GM12872 (cell line): ENCODE measurements at regions not wholly inside any gene's neighbourhood (a gene's known extent, or its start where the extent isn't known, plus 50 kb on each side); places are given as distances from the start of the nearest gene placed in this dataset.

Source experiments
- TF ChIP-seq, protein P1 (sequence below): IDR thresholded peaks from 3 replicates; pipeline ENCODE4 v1.5.1; 2011; ENCODE audit warnings: low read depth, mild to moderate bottlenecking, low read length, moderate library complexity; ENCODE audit not compliant: insufficient read depth

DNA sequence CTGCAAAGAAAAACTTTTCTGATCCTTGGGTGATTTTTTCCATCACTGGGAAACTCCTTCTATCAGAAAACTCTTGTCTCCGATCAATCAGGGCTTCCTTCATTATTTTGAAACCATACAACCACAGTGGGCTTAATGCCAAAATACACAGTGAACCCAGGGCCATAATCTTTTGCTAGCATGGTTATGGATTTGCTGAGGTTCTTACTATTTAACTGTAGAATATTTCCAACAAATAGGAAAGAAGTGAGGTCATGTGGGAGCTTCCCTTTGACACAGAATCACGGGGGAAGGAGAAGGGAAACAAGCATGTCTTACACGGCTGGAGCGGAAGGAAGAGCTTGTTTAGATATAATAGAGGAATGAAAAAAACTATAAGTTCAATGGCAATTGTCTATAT lies 1241.7 kb downstream of the REEP3 start:
- TF ChIP-seq, protein P1, sequence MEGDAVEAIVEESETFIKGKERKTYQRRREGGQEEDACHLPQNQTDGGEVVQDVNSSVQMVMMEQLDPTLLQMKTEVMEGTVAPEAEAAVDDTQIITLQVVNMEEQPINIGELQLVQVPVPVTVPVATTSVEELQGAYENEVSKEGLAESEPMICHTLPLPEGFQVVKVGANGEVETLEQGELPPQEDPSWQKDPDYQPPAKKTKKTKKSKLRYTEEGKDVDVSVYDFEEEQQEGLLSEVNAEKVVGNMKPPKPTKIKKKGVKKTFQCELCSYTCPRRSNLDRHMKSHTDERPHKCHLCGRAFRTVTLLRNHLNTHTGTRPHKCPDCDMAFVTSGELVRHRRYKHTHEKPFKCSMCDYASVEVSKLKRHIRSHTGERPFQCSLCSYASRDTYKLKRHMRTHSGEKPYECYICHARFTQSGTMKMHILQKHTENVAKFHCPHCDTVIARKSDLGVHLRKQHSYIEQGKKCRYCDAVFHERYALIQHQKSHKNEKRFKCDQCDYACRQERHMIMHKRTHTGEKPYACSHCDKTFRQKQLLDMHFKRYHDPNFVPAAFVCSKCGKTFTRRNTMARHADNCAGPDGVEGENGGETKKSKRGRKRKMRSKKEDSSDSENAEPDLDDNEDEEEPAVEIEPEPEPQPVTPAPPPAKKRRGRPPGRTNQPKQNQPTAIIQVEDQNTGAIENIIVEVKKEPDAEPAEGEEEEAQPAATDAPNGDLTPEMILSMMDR: no peak

DNA sequence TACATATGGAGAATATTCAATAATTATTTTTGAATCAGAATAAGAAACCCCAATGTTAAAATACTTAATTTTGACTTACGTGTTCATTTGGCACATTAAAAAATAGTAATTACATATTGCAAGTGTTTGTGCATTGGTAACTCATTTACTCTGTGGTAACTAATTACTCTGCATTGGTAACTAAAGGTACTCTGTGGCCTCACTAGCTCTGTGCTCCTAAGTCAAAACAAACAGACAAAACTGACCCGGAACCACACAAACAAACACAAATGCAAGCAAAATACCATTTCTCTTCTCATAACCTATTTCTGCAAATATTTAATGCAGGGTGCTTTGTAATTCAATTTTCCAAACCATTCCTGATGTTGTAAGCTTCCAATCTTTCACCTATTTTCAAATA lies 1244.3 kb downstream of the REEP3 start:
- TF ChIP-seq, protein P1: no peak

DNA sequence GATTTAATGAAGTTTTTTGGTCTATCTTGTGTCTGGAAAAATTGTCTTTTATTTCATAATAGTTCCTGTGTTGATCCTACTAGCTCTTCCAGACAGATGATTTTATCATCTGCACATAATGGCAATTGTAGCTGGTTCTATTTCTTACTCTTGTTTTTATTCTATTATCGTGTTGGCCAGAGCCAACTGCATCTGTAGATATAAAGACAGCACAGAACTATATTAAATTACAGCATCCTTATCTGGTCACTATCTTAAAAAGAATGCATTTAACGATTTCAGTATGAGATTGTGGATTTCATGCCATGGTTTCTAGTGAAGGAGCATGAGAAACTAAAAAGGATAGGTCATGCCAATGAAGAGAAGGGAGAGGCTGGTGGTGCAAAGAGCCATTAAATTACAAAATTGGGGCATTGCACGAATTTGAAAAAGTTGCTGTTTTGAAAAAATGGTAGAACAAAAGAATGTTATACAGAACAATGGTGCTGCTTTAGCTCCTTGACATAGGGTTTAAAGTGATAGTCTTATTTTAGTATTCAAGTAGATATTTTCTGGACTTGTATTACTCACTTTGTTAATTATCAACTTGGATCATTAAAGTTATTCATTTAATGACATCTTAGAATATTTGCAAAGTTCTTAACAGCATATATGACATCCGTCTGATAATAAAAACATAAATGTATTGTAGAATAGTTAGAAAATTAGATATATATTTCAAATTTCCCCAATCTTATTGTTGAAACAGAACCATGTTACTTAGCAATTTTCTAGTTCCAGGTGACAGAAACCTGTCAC lies 1250.3 kb downstream of the REEP3 start:
- TF ChIP-seq, protein P1: no peak

DNA sequence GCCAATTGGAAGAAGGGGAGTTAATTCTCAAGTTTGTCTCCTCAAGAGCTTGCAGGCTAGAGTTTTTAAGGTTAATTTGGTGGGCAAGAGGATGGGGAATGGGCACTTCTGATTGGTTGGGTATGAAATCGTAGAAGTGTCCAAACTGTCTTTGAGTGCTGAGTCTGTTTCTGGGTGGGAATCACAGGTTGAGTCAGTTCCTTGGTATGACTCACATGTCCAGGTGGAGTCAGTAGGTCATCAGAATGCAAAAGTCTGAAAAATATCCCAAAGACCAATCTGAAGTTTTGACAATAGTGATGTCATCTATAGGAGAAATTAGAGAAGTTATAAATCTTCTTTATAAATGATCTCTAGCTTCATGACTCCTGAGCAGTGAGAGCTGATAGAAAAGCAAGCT lies 1252.2 kb downstream of the REEP3 start:
- TF ChIP-seq, protein P1: no peak

DNA sequence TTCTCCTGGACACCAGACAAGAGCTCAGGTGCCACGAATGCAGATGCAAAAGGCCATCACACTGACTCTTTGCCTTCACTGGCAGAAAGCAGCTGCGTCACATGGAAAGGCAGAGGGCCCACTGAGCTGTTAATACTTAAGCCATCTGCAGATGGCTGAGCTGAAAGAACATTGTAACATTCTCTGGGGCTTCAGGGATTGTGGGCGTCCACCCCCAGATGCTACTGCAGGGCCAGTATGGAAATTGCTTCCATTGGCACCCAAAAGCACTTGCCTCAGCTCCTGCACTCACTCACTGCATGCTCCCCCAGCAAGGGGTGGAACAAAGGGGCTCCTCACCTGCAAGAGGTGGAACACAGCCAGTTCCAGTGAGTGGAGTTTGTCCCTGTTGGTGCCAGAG lies 1264.6 kb downstream of the REEP3 start:
- TF ChIP-seq, protein P1: no peak

DNA sequence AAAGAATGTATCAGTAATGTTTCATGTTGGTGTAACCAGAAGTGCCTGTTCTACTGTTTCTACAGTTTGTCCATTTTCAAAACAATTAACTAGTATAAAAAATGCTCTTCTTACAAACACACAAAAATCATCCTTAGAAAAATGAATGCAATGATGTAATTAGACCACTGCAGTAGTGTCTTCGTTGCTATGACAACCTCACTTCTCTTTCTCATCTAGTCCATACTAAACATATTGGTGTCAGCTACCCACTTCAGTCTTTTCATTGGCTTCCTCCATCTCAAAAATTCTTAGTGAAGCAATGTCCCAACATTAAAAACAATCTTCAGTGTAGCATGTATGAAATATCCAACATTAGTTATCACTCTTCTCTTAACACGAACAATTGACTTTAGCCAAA lies 1265.8 kb downstream of the REEP3 start:
- TF ChIP-seq, protein P1: no peak

DNA sequence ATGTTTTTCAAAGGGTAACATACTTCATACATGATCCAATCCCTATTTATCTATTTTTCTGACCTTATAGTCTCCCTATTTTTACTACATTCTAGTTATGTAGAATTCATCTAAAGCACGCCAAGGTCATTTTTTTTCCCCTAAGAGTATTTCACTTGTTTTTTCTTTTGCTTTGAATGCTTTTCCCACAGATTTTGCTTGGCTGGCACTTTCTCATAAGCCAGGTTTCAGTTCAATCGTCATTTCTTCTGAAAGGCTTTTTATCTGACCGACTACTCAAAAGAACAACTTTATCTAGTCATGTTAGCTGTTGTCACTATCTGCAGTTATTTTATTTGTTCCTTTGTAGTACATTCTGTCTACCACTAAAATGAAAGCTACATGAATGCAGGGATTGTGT lies 1274.6 kb downstream of the REEP3 start:
- TF ChIP-seq, protein P1: no peak
